Astrocyte of the spinal cord (primary cell): ENCODE measurements at regions not wholly inside any gene's neighbourhood (a gene's known extent, or its start where the extent isn't known, plus 50 kb on each side); places are given as distances from the start of the nearest gene placed in this dataset.

Experiments used
- DNase-seq: peaks from one replicate; pipeline ENCODE4 v3.0.0; 2011; ENCODE audit warnings: low read depth, low spot score
- H3K4me3 ChIP-seq: 2 replicates; pipeline ENCODE4 v1.5.1; 2011; ENCODE audit warnings: low read depth, mild to moderate bottlenecking, low read length, moderate library complexity
- CTCF ChIP-seq: IDR thresholded peaks from 2 replicates; pipeline ENCODE4 v1.5.1; 2012; ENCODE audit warnings: low read depth, mild to moderate bottlenecking, low read length, inconsistent platforms
- in situ Hi-C: cut with HindIII; loops from 2 replicates; pipeline ENCODE4 v1.10.0; 2017; ENCODE audit warnings: low sequenced_read_pairs

- no peak overlapping the region for H3K4me3 ChIP-seq
- no peak for TF ChIP-seq CTCF
- in situ Hi-C loops: no loop called here
- DNase-seq: no peak
Measured at GRCh38 chr12:4215229-4216186, 58.1 kb upstream of the CCND2 start.

GRCh38 chr12:4214877-4215228 lies 58.7 kb upstream of the CCND2 start:
- no peak for TF ChIP-seq CTCF
- in situ Hi-C loops: no loop called here
- H3K4me3 ChIP-seq: no peak overlapping the region
- DNase-seq: no peak

- DNase-seq: no peak
- H3K4me3 ChIP-seq: no peak overlapping the region
- TF ChIP-seq CTCF: no peak
- in situ Hi-C loops: no loop called here
Measured at GRCh38 chr12:4213471-4213870, 60.1 kb upstream of the CCND2 start.

- no peak for TF ChIP-seq CTCF
- DNase-seq: no peak
- in situ Hi-C loops: no loop called here
- H3K4me3 ChIP-seq: no peak overlapping the region
Measured at GRCh38 chr12:4212845-4213244, 60.7 kb upstream of the CCND2 start.

- in situ Hi-C loops: no loop called here
- TF ChIP-seq CTCF: no peak
- H3K4me3 ChIP-seq: no peak overlapping the region
- no peak for DNase-seq
Measured at GRCh38 chr12:4211372-4211771, 62.2 kb upstream of the CCND2 start.

- TF ChIP-seq CTCF: no peak
- in situ Hi-C loops: no loop called here
Measured at GRCh38 chr12:4210183-4210582, 63.4 kb upstream of the CCND2 start.

GRCh38 chr12:4206470-4206869 lies 67.1 kb upstream of the CCND2 start:
- no peak overlapping the region for H3K4me3 ChIP-seq
- DNase-seq: no peak
- in situ Hi-C loops: no loop called here
- TF ChIP-seq CTCF: no peak

More at GRCh38 chr12:4210183-4210582, 63.4 kb upstream of the CCND2 start:
- no peak for DNase-seq
- no peak overlapping the region for H3K4me3 ChIP-seq
